ENCODE measurements at regions not wholly inside any gene's neighbourhood (a gene's known extent, or its start where the extent isn't known, plus 50 kb on each side); places are given as distances from the start of the nearest gene placed in this dataset.
"Not testable (repeated sequence)": the region's sequence is repeated elsewhere in the genome, so short reads cannot be mapped to it uniquely, and the experiment has no call there.

DNA sequence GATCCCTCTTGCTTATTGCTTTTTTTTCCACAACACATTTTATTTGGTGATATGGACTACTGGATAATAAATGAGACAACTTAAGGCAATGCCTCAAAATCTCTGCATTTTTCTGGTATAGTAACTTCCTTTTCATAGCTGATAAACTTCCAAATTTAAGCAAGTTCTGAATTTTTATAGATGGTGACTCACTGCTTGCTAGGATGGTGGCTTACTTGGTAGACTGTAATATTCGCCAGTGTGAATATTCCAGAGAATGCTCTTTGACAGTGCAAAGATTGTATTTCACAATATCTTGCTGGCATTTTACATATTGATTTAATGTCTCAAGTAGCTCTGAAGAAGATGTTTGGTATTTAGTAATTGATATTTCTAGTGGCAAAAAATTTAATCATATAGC is 472.4 kb downstream of the TFEC start:
- in situ Hi-C loops (cut with MboI; ENCODE audit: low sequenced_read_pairs, unreplicated experiment), result no loop called here
- no peak for DNase-seq (ENCODE audit: low spot score)

GRCh38 chr7:115557296-115557695 is 473.3 kb downstream of the TFEC start:
- in situ Hi-C loops (cut with MboI; ENCODE audit: low sequenced_read_pairs, unreplicated experiment); DNase-seq (ENCODE audit: low spot score): not testable (repeated sequence)

More for the DNA sequence above, 472.4 kb downstream of the TFEC start:
- TF ChIP-seq, protein P1, sequence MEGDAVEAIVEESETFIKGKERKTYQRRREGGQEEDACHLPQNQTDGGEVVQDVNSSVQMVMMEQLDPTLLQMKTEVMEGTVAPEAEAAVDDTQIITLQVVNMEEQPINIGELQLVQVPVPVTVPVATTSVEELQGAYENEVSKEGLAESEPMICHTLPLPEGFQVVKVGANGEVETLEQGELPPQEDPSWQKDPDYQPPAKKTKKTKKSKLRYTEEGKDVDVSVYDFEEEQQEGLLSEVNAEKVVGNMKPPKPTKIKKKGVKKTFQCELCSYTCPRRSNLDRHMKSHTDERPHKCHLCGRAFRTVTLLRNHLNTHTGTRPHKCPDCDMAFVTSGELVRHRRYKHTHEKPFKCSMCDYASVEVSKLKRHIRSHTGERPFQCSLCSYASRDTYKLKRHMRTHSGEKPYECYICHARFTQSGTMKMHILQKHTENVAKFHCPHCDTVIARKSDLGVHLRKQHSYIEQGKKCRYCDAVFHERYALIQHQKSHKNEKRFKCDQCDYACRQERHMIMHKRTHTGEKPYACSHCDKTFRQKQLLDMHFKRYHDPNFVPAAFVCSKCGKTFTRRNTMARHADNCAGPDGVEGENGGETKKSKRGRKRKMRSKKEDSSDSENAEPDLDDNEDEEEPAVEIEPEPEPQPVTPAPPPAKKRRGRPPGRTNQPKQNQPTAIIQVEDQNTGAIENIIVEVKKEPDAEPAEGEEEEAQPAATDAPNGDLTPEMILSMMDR (IDR thresholded peaks at IDR 0.05; ENCODE audit: borderline replicate concordance, control extremely low read depth, extremely low read depth, insufficient read depth, missing control alignments), result no peak

- DNase-seq (ENCODE audit: low spot score), result no peak
- in situ Hi-C loops (cut with MboI; ENCODE audit: low sequenced_read_pairs, unreplicated experiment), result no loop called here
- TF ChIP-seq, protein P1 (IDR thresholded peaks at IDR 0.05; ENCODE audit: borderline replicate concordance, control extremely low read depth, extremely low read depth, insufficient read depth, missing control alignments), result no peak
Observed at GRCh38 chr7:115552766-115553165, 477.8 kb downstream of the TFEC start.

DNA sequence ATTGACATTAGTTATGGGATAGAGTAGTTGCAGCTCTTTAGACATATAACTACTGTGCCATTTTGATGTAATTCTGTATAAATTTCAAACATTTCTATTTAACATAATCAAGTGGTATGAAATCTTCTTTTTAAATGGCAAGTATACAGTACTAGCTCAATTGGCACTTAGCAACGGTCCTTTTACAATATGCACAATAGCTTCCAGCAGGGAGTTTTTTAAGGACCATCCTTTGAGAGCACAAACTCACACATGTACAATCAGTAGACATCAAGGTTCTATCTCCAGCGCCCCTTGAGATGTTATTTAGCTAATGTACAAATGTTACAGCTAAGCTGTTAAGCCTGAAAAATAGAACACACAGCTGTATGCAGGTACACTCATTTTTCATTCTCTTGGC is 480.7 kb downstream of the TFEC start:
- TF ChIP-seq, protein P1 (IDR thresholded peaks at IDR 0.05; ENCODE audit: borderline replicate concordance, control extremely low read depth, extremely low read depth, insufficient read depth, missing control alignments), result no peak
- DNase-seq (ENCODE audit: low spot score), result no peak
- in situ Hi-C loops (cut with MboI; ENCODE audit: low sequenced_read_pairs, unreplicated experiment), result no loop called here

- no peak for DNase-seq (ENCODE audit: low spot score)
- in situ Hi-C loops (cut with MboI; ENCODE audit: low sequenced_read_pairs, unreplicated experiment), result no loop called here
Observed at GRCh38 chr7:115548756-115549155, 481.8 kb downstream of the TFEC start.

GRCh38 chr7:115546790-115547189 is 483.8 kb downstream of the TFEC start:
- no peak for DNase-seq (ENCODE audit: low spot score)
- in situ Hi-C loops (cut with MboI; ENCODE audit: low sequenced_read_pairs, unreplicated experiment), result no loop called here
- TF ChIP-seq, protein P1 (IDR thresholded peaks at IDR 0.05; ENCODE audit: borderline replicate concordance, control extremely low read depth, extremely low read depth, insufficient read depth, missing control alignments), result no peak

More at GRCh38 chr7:115548756-115549155, 481.8 kb downstream of the TFEC start:
- TF ChIP-seq, protein P1 (IDR thresholded peaks at IDR 0.05; ENCODE audit: borderline replicate concordance, control extremely low read depth, extremely low read depth, insufficient read depth, missing control alignments), result no peak

- DNase-seq (ENCODE audit: low spot score), result no peak
- in situ Hi-C loops (cut with MboI; ENCODE audit: low sequenced_read_pairs, unreplicated experiment), result no loop called here
- TF ChIP-seq, protein P1 (IDR thresholded peaks at IDR 0.05; ENCODE audit: borderline replicate concordance, control extremely low read depth, extremely low read depth, insufficient read depth, missing control alignments), result no peak
Observed at GRCh38 chr7:115533785-115534184, 496.8 kb downstream of the TFEC start.

Measured in GM13976 (cell line).